ENCODE measurements at regions not wholly inside any gene's neighbourhood (a gene's known extent, or its start where the extent isn't known, plus 50 kb on each side); places are given as distances from the start of the nearest gene placed in this dataset.
"Not testable (repeated sequence)": the region's sequence is repeated elsewhere in the genome, so short reads cannot be mapped to it uniquely, and the experiment has no call there.

- no peaks in the 10 kb centered on the region for H3K36me3 ChIP-seq (ENCODE audit: control insufficient read depth in 2 of 3, insufficient read depth in 3 of 3, low read length in 3 of 3)
- H3K27ac ChIP-seq (ENCODE audit: low read depth, low read length) = no peak overlapping the region
- intact Hi-C loops (cut with micrococcal nuclease) = no loop called here
- CTCF ChIA-PET = no interaction called here
- DNase-seq (no peak), ATAC-seq (no peak)
- no peak overlapping the region for H3K4me3 ChIP-seq (ENCODE audit: low read length)
- Mint-ChIP-seq H3K36me3 (no peaks in the 10 kb centered on the region), H3K4me1 (no peaks in the 10 kb centered on the region), H3K9me3 (peaks cover 0 to 5% (median 1%) of the 10 kb centered on the region in 11 donors), H3K27me3 (peaks cover 0 to 4% (median 0%) of the 10 kb centered on the region in 5 donors), H3K27ac (no peak overlapping the region), H3K4me3 (no peak overlapping the region)
- H3K9me3 ChIP-seq (ENCODE audit: control insufficient read depth in 2 of 3, low read length in 3 of 3) = no peaks in the 10 kb centered on the region
- no peaks in the 10 kb centered on the region for H3K4me1 ChIP-seq (ENCODE audit: control insufficient read depth in 2 of 2, insufficient read depth in 2 of 2, low read length in 2 of 2)
- POLR2A ChIA-PET = no interaction called here
- no peaks in the 10 kb centered on the region for H3K27me3 ChIP-seq (ENCODE audit: control insufficient read depth in 2 of 2, insufficient read depth in 2 of 2, low read length in 2 of 2)
Measured at GRCh38 chr1:60696512-60696911, 385.8 kb upstream of the NFIA start.

GRCh38 chr1:60695716-60696171 is 386.6 kb upstream of the NFIA start:
- H3K36me3 Mint-ChIP-seq = no peaks in the 10 kb centered on the region
- no peaks in the 10 kb centered on the region for H3K4me1 Mint-ChIP-seq
- intact Hi-C loops (cut with micrococcal nuclease) = no loop called here
- H3K4me3 Mint-ChIP-seq = no peak overlapping the region
- POLR2A ChIA-PET = no interaction called here
- Histone ChIP-seq H3K36me3 (ENCODE audit: control insufficient read depth in 2 of 3, insufficient read depth in 3 of 3, low read length in 3 of 3) (no peaks in the 10 kb centered on the region), H3K4me3 (ENCODE audit: low read length) (no peak overlapping the region), H3K4me1 (ENCODE audit: control insufficient read depth in 2 of 2, insufficient read depth in 2 of 2, low read length in 2 of 2) (no peaks in the 10 kb centered on the region), H3K9me3 (ENCODE audit: control insufficient read depth in 2 of 3, low read length in 3 of 3) (no peaks in the 10 kb centered on the region), H3K27ac (ENCODE audit: low read depth, low read length) (no peak overlapping the region), H3K27me3 (ENCODE audit: control insufficient read depth in 2 of 2, insufficient read depth in 2 of 2, low read length in 2 of 2) (no peaks in the 10 kb centered on the region)
- DNase-seq (no peak), ATAC-seq (no peak)
- peaks cover 0 to 4% (median 0%) of the 10 kb centered on the region in 5 donors for H3K27me3 Mint-ChIP-seq
- no peak overlapping the region for H3K27ac Mint-ChIP-seq
- H3K9me3 Mint-ChIP-seq = peaks cover 0 to 10% (median 1%) of the 10 kb centered on the region in 11 donors
- CTCF ChIA-PET = interaction anchor here (0.6 kb wide), 1 partner anchor 9 kb away, joined by 3 read pairs; no protein-coding TSS in a partner anchor

- H3K27me3 Mint-ChIP-seq = peaks cover 0 to 4% (median 3%) of the 10 kb centered on the region in 5 donors
- ATAC-seq (no peak), DNase-seq (no peak)
- H3K4me3 Mint-ChIP-seq = no peak overlapping the region
- H3K27me3 ChIP-seq (ENCODE audit: control insufficient read depth in 2 of 2, insufficient read depth in 2 of 2, low read length in 2 of 2) = no peaks in the 10 kb centered on the region
- no peaks in the 10 kb centered on the region for H3K4me1 ChIP-seq (ENCODE audit: control insufficient read depth in 2 of 2, insufficient read depth in 2 of 2, low read length in 2 of 2)
- H3K36me3 Mint-ChIP-seq = no peaks in the 10 kb centered on the region
- H3K4me1 Mint-ChIP-seq = no peaks in the 10 kb centered on the region
- CTCF ChIA-PET = no interaction called here
- no peak overlapping the region for H3K4me3 ChIP-seq (ENCODE audit: low read length)
- no peak overlapping the region for H3K27ac Mint-ChIP-seq
- H3K27ac ChIP-seq (ENCODE audit: low read depth, low read length) = no peak overlapping the region
- H3K9me3 Mint-ChIP-seq = peaks cover 0 to 14% (median 1%) of the 10 kb centered on the region in 11 donors
- POLR2A ChIA-PET = no interaction called here
- intact Hi-C loops (cut with micrococcal nuclease) = no loop called here
- H3K9me3 ChIP-seq (ENCODE audit: control insufficient read depth in 2 of 3, low read length in 3 of 3) = no peaks in the 10 kb centered on the region
- no peaks in the 10 kb centered on the region for H3K36me3 ChIP-seq (ENCODE audit: control insufficient read depth in 2 of 3, insufficient read depth in 3 of 3, low read length in 3 of 3)
Measured at GRCh38 chr1:60694980-60695379, 387.4 kb upstream of the NFIA start.

DNA sequence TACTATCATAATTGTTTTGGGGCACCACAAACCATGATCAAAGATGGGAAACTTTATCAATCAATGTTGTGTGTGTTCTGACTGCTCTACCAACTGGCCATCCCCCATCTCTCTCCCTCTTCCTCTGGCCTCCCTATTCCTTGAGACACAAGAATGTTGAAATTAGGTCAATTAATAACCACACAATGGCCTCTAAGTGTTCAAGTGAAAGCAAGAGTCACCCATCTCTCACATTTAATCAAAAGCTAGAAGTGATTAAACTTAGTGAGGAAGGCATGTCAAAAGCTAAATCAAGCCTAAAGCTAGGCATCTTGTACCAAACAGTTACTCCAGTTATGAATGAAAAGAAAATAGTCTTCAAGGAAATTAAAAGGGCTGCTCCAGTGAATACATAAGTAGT is 390.3 kb upstream of the NFIA start:
- CTCF ChIA-PET = no interaction called here

GRCh38 chr1:60688221-60688620 is 394.1 kb upstream of the NFIA start:
- POLR2A ChIA-PET = not testable (repeated sequence)

More for the DNA sequence above, 390.3 kb upstream of the NFIA start:
- Histone ChIP-seq H3K27me3 (ENCODE audit: control insufficient read depth in 2 of 2, insufficient read depth in 2 of 2, low read length in 2 of 2) (no peaks in the 10 kb centered on the region), H3K36me3 (ENCODE audit: control insufficient read depth in 2 of 3, insufficient read depth in 3 of 3, low read length in 3 of 3) (no peaks in the 10 kb centered on the region), H3K4me3 (ENCODE audit: low read length) (no peak overlapping the region), H3K9me3 (ENCODE audit: control insufficient read depth in 2 of 3, low read length in 3 of 3) (no peaks in the 10 kb centered on the region), H3K4me1 (ENCODE audit: control insufficient read depth in 2 of 2, insufficient read depth in 2 of 2, low read length in 2 of 2) (no peaks in the 10 kb centered on the region), H3K27ac (ENCODE audit: low read depth, low read length) (no peak overlapping the region)
- DNase-seq = no peak
- H3K4me1 Mint-ChIP-seq = no peaks in the 10 kb centered on the region
- H3K4me3 Mint-ChIP-seq = no peak overlapping the region
- POLR2A ChIA-PET = no interaction called here
- intact Hi-C loops (cut with micrococcal nuclease) = no loop called here
- H3K27me3 Mint-ChIP-seq = peaks cover 0 to 20% (median 4%) of the 10 kb centered on the region in 5 donors
- no peak overlapping the region for H3K27ac Mint-ChIP-seq
- no peaks in the 10 kb centered on the region for H3K36me3 Mint-ChIP-seq
- ATAC-seq = no peak
- H3K9me3 Mint-ChIP-seq = peaks cover 0 to 26% (median 4%) of the 10 kb centered on the region in 11 donors

DNA sequence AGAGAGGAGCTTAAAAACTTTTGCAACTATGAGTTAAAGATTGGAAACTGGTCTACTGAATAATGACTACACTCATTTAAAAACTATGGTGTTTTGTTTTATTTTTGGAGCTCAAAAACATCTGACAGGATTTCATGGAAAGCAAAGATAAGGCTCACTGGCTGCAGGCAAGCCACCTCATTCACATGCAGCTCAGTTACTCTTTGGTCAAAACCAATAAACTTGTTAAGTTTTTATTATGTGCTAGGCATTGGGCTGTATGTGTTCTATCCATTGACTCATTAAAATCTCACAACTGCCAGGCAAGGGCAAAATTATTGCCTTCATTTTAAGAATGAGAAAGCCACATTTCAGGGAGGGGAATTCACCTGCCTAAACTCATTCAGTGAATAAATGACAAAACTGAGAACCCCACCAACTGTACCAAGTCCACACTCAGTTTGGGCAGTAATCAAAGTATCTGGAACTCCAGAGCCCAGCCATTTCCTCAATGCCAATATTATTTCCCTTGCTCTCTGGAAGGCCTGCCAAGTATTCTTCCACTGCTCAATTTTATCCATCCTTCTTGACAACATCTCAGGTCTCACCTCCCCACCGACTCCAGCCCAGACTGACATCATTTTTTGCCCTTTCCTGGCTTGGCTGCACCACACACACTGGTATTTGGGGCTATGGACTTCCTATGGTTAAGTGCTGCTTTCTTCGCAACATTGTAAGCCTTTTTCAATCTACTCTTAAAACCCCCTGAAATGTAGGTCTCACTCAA is 401.1 kb upstream of the NFIA start:
- Histone ChIP-seq H3K27ac (ENCODE audit: low read depth, low read length) (no peak overlapping the region), H3K9me3 (ENCODE audit: control insufficient read depth in 2 of 3, low read length in 3 of 3) (no peaks in the 10 kb centered on the region), H3K27me3 (ENCODE audit: control insufficient read depth in 2 of 2, insufficient read depth in 2 of 2, low read length in 2 of 2) (no peaks in the 10 kb centered on the region), H3K36me3 (ENCODE audit: control insufficient read depth in 2 of 3, insufficient read depth in 3 of 3, low read length in 3 of 3) (no peaks in the 10 kb centered on the region), H3K4me3 (ENCODE audit: low read length) (no peak overlapping the region), H3K4me1 (ENCODE audit: control insufficient read depth in 2 of 2, insufficient read depth in 2 of 2, low read length in 2 of 2) (no peaks in the 10 kb centered on the region)
- no peaks in the 10 kb centered on the region for H3K4me1 Mint-ChIP-seq
- ChIA-PET CTCF (no interaction called here), POLR2A (no interaction called here)
- intact Hi-C loops (cut with micrococcal nuclease) = no loop called here
- ATAC-seq (no peak), DNase-seq (no peak)
- H3K27me3 Mint-ChIP-seq = peaks cover 0 to 8% (median 0%) of the 10 kb centered on the region in 5 donors
- H3K9me3 Mint-ChIP-seq = peaks cover 0 to 13% (median 6%) of the 10 kb centered on the region in 11 donors
- H3K27ac Mint-ChIP-seq = no peak overlapping the region
- H3K4me3 Mint-ChIP-seq = no peak overlapping the region
- peaks cover 0 to 6% (median 0%) of the 10 kb centered on the region in 5 donors for H3K36me3 Mint-ChIP-seq

More at GRCh38 chr1:60688221-60688620, 394.1 kb upstream of the NFIA start:
- CTCF ChIA-PET; DNase-seq; H3K4me3 ChIP-seq (ENCODE audit: low read length); H3K27ac ChIP-seq (ENCODE audit: low read depth, low read length); H3K9me3 ChIP-seq (ENCODE audit: control insufficient read depth in 2 of 3, low read length in 3 of 3); H3K4me1 ChIP-seq (ENCODE audit: control insufficient read depth in 2 of 2, insufficient read depth in 2 of 2, low read length in 2 of 2); ATAC-seq; H3K36me3 Mint-ChIP-seq; intact Hi-C loops (cut with micrococcal nuclease); H3K36me3 ChIP-seq (ENCODE audit: control insufficient read depth in 2 of 3, insufficient read depth in 3 of 3, low read length in 3 of 3); H3K27me3 ChIP-seq (ENCODE audit: control insufficient read depth in 2 of 2, insufficient read depth in 2 of 2, low read length in 2 of 2); H3K4me3 Mint-ChIP-seq; H3K4me1 Mint-ChIP-seq; H3K27ac Mint-ChIP-seq: not testable (repeated sequence)
- peaks cover 0 to 20% (median 4%) of the 10 kb centered on the region in 5 donors for H3K27me3 Mint-ChIP-seq
- peaks cover 0 to 31% (median 5%) of the 10 kb centered on the region in 11 donors for H3K9me3 Mint-ChIP-seq
